Fibroblast of the aortic adventitia (primary cell): ENCODE measurements at regions not wholly inside any gene's neighbourhood (a gene's known extent, or its start where the extent isn't known, plus 50 kb on each side); places are given as distances from the start of the nearest gene placed in this dataset.

Experiments used
- DNase-seq: peaks from one replicate; pipeline ENCODE4 v3.0.0-alpha.2; 2010; ENCODE audit warnings: low read depth
- H3K4me3 ChIP-seq: 2 replicates; pipeline ENCODE4 v1.5.1; 2011; ENCODE audit warnings: low read depth, mild to moderate bottlenecking, control low read depth, low read length, moderate library complexity
- TF ChIP-seq, protein P1 (sequence below): IDR thresholded peaks from 2 replicates; pipeline ENCODE4 v1.5.1; 2011; ENCODE audit warnings: mild to moderate bottlenecking, low read length, control low read depth, inconsistent platforms; ENCODE audit not compliant: insufficient read depth

DNA sequence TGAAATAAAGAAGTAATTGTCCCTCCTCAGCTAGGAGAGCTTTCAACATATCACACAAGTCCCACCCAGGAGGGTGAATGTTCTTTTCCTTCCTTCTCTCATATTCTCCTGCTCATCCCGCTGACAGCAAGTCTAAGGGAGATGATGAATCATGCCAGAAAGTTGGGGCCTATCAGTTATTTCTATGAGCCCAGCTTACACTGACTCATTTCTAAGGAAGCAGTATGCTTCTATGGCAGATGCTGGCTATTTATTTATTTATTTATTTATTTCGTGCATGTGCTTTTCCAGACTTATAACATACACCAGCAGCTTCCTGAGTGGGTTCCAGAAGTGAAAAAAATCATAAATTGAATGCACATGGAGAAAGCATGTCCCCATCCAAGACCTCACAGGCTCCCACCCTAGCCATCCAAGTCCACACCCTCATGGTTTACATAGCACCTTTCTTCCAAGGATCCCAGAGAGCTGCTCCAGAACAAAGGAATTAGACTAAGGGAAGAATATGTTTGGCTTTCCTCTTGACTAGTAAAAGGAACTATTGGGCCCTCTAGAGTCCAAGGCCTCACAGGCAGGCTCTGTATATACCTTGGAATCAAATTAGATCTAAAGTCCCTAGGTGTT, 1074.2 kb upstream of the ZEB2 start:
- H3K4me3 ChIP-seq, result no peak overlapping the region
- peak; percentile 95 for DNase-seq
- TF ChIP-seq, protein P1, sequence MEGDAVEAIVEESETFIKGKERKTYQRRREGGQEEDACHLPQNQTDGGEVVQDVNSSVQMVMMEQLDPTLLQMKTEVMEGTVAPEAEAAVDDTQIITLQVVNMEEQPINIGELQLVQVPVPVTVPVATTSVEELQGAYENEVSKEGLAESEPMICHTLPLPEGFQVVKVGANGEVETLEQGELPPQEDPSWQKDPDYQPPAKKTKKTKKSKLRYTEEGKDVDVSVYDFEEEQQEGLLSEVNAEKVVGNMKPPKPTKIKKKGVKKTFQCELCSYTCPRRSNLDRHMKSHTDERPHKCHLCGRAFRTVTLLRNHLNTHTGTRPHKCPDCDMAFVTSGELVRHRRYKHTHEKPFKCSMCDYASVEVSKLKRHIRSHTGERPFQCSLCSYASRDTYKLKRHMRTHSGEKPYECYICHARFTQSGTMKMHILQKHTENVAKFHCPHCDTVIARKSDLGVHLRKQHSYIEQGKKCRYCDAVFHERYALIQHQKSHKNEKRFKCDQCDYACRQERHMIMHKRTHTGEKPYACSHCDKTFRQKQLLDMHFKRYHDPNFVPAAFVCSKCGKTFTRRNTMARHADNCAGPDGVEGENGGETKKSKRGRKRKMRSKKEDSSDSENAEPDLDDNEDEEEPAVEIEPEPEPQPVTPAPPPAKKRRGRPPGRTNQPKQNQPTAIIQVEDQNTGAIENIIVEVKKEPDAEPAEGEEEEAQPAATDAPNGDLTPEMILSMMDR, result peak; percentile 60

DNA sequence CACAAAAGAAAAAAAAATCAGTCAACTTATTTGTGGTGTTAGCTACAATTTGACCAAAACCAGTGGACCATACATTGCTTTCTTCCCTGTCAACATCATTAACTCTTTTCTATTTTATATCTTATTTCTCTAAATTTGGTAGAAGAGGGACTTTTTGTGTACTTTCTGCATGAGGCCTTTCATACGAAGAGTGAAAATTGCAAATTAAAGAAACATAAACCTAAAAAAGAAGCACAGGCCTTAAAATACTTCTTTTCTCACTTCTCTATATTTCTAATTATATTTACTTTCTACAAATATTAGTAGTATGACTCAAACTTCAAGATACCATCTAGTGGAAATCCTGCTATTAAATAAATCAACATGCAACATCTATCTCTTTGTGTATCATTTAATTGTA, 1073.4 kb upstream of the ZEB2 start:
- DNase-seq, result no peak
- no peak overlapping the region for H3K4me3 ChIP-seq
- TF ChIP-seq, protein P1, result no peak

DNA sequence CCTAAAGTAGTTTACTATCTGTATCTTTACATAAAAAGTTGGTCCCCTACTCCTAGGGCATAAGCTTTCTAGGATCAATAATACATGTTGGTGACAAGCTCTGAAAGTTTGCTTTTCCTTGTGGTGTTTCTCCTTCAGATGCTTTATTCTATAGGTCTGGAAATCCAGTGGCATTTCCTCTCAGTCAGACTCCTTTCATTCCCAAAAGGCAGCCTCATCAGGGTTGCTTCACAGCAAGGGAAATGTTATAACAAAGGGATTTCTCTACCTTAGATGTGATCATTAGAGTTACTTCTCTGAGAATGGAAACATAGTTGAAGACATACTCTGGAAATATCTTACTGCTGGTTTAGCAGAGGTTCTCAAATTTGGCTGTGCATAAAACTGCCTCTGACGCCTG, 1072.4 kb upstream of the ZEB2 start:
- TF ChIP-seq, protein P1, result no peak
- peak; percentile 17 for DNase-seq
- no peak overlapping the region for H3K4me3 ChIP-seq

DNA sequence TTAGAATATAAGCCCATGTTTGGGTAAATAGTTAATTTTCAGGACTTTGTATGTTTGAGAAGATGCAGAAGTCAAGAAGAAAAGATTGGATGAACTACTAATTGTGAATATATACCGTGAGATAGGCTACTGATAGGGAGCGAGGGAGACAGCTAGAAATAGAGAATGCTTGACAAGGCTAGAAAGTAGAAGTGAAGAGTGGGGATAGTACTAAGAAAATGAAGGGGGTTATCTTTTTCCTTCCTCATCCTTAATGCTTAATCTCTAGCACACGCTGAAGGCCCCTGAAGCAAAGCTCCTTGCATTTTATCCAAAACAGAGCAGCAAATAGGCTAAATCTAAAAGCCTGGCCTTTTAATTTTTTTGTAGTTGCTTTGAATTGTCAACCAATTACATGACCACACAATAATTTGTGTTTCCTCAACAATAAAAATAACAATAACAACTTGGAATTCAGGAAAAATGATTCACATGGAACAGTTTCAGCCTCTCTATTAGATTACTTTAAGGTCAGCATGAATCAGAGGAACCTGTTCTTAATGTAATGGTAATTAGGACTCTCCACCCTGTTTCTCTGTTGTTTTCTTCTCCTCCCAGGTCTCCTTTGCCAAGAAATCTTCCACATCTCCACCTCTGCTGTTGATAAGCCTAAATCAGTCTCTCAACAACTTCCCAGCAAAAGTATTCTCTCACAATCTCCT, 1071.3 kb upstream of the ZEB2 start:
- no peak overlapping the region for H3K4me3 ChIP-seq
- no peak for DNase-seq
- TF ChIP-seq, protein P1, result no peak

DNA sequence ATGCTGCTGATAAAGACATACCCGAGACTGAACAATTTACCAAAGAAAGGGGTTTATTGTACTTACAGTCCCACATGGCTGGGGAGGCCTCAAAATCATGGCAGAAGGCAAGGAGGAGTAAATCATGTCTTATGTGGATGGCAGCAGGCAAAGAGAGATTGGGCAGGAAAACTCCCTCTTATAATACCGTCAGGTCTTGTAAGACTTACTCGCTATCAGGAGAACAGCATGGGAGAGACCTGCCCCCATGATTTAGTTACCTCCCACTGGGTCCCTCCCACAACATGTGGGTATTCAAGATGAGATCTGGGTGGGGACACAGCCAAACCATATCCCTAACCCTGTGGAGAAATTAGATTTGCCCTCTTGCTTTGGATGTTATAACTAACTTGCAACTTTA, 1068.0 kb upstream of the ZEB2 start:
- DNase-seq, result no peak
- TF ChIP-seq, protein P1, result no peak
- no peak overlapping the region for H3K4me3 ChIP-seq

DNA sequence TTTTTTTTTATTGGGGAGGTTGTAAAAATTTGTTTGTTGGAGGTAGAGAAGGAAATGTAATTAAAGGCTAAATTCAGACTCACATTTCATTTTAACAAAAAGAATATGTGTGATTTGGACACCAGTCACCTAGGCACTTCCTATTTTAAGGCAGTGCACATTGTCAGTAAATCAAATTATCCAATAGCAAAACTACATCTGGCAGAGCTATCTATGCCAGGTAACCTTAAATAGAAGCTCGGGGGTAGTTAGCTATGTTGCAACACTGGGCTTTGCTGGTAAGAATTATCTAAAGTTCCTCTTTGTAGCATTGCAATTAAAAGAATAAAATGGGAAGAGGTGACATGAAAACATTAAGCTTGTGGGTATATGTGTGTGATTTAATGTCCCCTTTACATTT, 1064.4 kb upstream of the ZEB2 start:
- TF ChIP-seq, protein P1, result no peak
- DNase-seq, result no peak
- H3K4me3 ChIP-seq, result no peak overlapping the region

DNA sequence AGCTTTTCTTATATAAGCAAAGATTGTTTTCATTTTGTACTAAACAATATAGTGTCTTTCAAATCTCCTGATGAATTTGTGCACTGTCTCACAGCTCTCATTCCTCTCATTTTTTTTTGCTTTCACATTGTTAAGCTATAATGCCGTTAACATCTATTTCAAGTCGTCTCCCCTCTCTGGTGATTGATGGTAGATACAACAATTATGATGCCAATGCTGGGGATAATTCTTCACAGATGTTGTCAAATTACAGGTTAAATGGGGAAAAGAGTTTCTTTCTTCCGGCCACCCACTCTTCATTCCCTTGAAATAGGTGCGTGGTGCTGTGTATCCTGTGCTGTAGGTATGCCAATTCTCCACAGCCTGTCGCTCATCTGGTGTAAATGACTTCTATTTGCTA, 1053.7 kb upstream of the ZEB2 start:
- TF ChIP-seq, protein P1, result no peak
- no peak overlapping the region for H3K4me3 ChIP-seq
- DNase-seq, result no peak
